Ishikawa (cell line): ENCODE measurements at regions not wholly inside any gene's neighbourhood (a gene's known extent, or its start where the extent isn't known, plus 50 kb on each side); places are given as distances from the start of the nearest gene placed in this dataset.

Experiments used
- CEBPB ChIP-seq: IDR thresholded peaks from 2 replicates; pipeline ENCODE4 v1.6.1; 2012
- CREB1 ChIP-seq: IDR thresholded peaks from 2 replicates; pipeline ENCODE4 v1.6.1; 2012; ENCODE audit warnings: low read depth
- EGR1 ChIP-seq: IDR thresholded peaks from 2 replicates; pipeline ENCODE4 v1.6.1; 2012
- EP300 ChIP-seq: IDR thresholded peaks from 2 replicates; pipeline ENCODE4 v1.6.1; 2012; ENCODE audit warnings: borderline replicate concordance
- FOXM1 ChIP-seq: IDR thresholded peaks from 2 replicates; pipeline ENCODE4 v1.6.1; 2012; ENCODE audit warnings: low read depth, borderline replicate concordance
- MAX ChIP-seq: IDR thresholded peaks from 2 replicates; pipeline ENCODE4 v1.6.1; 2012
- NFIC ChIP-seq: IDR thresholded peaks from 2 replicates; pipeline ENCODE4 v1.6.1; 2012
- RAD21 ChIP-seq: IDR thresholded peaks from 2 replicates; pipeline ENCODE4 v1.6.1; 2012; ENCODE audit warnings: low read depth
- TAF1 ChIP-seq: IDR thresholded peaks from 2 replicates; pipeline ENCODE4 v1.6.1; 2012; ENCODE audit warnings: low read depth, mild to moderate bottlenecking
- TCF12 ChIP-seq: IDR thresholded peaks from 2 replicates; pipeline ENCODE4 v1.6.1; 2012; ENCODE audit warnings: low read depth
- TEAD4 ChIP-seq: IDR thresholded peaks from 2 replicates; pipeline ENCODE4 v1.6.1; 2012
- USF1 ChIP-seq: IDR thresholded peaks from 2 replicates; pipeline ENCODE4 v1.6.1; 2012
- YY1 ChIP-seq: IDR thresholded peaks from 2 replicates; pipeline ENCODE4 v1.6.1; 2012; ENCODE audit warnings: low read depth
- ZBTB7A ChIP-seq: IDR thresholded peaks from 2 replicates; pipeline ENCODE4 v1.6.1; 2012; ENCODE audit warnings: low read depth
- TF ChIP-seq, protein P1 (sequence below): IDR thresholded peaks from 2 replicates; pipeline ENCODE4 v1.6.1; 2012; ENCODE audit warnings: low read depth, mild to moderate bottlenecking

DNA sequence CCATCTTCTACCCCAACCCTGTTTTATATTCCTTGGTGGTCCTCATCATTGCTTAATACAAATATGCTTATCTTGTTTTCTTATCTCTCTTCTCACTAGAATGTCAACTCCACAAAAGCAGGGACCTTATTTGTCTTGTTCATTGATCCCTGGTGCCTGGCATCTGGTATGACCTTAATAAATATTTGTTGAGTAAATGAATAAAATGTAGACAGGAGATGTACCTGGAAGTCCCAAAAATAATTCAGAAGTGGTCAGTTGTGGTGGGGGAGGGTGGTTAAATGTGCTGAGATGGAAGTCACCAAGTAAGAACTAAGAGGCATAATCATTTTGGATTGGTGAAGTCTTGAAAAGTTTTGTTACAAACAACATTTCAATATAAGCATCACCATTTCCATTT is 214.8 kb upstream of the MPPED2 start:
- no peak for TF ChIP-seq YY1
- no peak for TF ChIP-seq TCF12
- TF ChIP-seq, protein P1, sequence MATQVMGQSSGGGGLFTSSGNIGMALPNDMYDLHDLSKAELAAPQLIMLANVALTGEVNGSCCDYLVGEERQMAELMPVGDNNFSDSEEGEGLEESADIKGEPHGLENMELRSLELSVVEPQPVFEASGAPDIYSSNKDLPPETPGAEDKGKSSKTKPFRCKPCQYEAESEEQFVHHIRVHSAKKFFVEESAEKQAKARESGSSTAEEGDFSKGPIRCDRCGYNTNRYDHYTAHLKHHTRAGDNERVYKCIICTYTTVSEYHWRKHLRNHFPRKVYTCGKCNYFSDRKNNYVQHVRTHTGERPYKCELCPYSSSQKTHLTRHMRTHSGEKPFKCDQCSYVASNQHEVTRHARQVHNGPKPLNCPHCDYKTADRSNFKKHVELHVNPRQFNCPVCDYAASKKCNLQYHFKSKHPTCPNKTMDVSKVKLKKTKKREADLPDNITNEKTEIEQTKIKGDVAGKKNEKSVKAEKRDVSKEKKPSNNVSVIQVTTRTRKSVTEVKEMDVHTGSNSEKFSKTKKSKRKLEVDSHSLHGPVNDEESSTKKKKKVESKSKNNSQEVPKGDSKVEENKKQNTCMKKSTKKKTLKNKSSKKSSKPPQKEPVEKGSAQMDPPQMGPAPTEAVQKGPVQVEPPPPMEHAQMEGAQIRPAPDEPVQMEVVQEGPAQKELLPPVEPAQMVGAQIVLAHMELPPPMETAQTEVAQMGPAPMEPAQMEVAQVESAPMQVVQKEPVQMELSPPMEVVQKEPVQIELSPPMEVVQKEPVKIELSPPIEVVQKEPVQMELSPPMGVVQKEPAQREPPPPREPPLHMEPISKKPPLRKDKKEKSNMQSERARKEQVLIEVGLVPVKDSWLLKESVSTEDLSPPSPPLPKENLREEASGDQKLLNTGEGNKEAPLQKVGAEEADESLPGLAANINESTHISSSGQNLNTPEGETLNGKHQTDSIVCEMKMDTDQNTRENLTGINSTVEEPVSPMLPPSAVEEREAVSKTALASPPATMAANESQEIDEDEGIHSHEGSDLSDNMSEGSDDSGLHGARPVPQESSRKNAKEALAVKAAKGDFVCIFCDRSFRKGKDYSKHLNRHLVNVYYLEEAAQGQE: no peak
- TF ChIP-seq RAD21: no peak
- TF ChIP-seq EP300: no peak
- no peak for TF ChIP-seq CREB1
- TF ChIP-seq CEBPB: no peak
- no peak for TF ChIP-seq USF1
- no peak for TF ChIP-seq FOXM1
- TF ChIP-seq TAF1: no peak

DNA sequence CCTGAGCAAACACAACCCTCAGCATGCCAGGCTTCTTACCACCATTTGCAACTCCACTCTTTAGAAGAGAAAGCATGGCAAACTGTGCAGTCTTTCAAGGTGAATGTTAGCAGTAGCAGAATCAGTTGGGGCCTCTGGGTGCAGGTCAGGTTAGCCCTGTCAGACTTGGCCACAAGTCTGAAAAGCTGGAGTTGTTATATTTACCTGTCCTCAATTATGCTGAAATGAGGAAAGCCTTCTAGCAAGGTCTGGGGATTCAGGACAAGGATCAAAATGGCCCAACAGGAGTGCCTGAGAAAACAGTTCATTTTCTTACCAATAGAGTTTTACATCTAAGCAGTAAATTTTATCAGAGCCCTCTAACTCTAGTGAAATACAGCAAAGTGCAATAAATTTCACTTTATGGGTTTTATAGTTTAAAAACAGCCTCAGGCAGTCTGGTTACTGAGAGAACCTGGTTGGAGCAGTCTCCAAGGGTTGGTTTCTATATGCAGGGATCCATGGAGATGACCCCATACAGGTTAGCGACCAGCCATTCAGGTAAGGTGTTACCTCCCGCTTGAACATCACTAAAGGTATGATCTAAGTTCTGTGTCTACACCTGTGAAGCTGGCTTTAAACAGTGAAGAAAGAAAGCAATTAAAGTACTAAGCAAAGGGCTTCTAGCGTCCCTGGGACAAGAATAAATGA is 212.5 kb upstream of the MPPED2 start:
- TF ChIP-seq MAX (no peak), CEBPB (no peak), RAD21 (no peak), EGR1 (no peak), NFIC (no peak), YY1 (no peak), TCF12 (no peak), USF1 (no peak), TEAD4 (no peak), TAF1 (no peak), FOXM1 (no peak), ZBTB7A (no peak), EP300 (no peak), CREB1 (no peak)
- TF ChIP-seq, protein P1: no peak

DNA sequence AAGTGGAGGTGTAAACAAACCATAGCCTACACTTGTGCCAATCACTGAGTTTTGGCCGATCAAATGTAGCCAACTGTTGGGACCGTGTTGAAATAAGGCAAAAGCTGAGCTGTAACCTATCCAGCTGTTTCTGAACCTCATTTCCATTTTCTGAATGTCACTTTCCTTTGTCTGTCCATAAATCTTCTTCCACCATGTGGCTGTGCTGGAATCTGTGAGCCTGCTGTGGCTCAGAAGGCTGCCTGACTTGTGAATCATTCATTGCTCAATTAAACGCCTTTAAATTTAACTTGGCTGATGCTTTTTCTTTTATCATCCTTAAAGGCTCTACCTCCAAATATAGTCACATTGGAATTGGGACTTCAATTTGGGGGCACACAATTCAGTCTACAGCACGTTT is 203.1 kb upstream of the MPPED2 start:
- no peak for TF ChIP-seq NFIC
- TF ChIP-seq EGR1: no peak
- no peak for TF ChIP-seq TEAD4
- no peak for TF ChIP-seq YY1
- TF ChIP-seq ZBTB7A: no peak

- no peak for TF ChIP-seq NFIC
- TF ChIP-seq CREB1: no peak
- no peak for TF ChIP-seq EGR1
- TF ChIP-seq TCF12: no peak
- no peak for TF ChIP-seq USF1
- TF ChIP-seq ZBTB7A: no peak
- TF ChIP-seq EP300: no peak
- no peak for TF ChIP-seq TAF1
- no peak for TF ChIP-seq YY1
- no peak for TF ChIP-seq RAD21
- no peak for TF ChIP-seq FOXM1
- TF ChIP-seq, protein P1: no peak
- TF ChIP-seq TEAD4: no peak
- no peak for TF ChIP-seq MAX
Measured at GRCh38 chr11:30788849-30789248, 202.7 kb upstream of the MPPED2 start.
